HepG2 (cell line): ENCODE measurements at regions not wholly inside any gene's neighbourhood (a gene's known extent, or its start where the extent isn't known, plus 50 kb on each side); places are given as distances from the start of the nearest gene placed in this dataset.

Source experiments
- ATAC-seq: fragments of 200-7000 bp; cut with Tn5 transposase; 3 replicates; pipeline ENCODE4 v1.9.1; 2020; ENCODE audit warnings: mild to moderate bottlenecking, moderate library complexity
- BruUV-seq: library from RNA; stranded (reverse); fragments of 400-500 nt; replicated peaks from 2 replicates; lab custom pipeline; 2021; lab: Mats Ljungman, UMichigan
- CTCF ChIA-PET: fragments of 300-600 bp; formaldehyde crosslinking; extraction: SDS; loops from one replicate; lab custom pipeline; 2021; ENCODE audit warnings: low total read pairs, inconsistent platforms, low intra/inter-chr PET ratio; lab: Yijun Ruan, JAX
- POLR2A ChIA-PET: fragments of 350-600 bp; sonication (Branson Sonifier 250); formaldehyde crosslinking; loops from one replicate; lab custom pipeline; 2020; ENCODE audit warnings: antibody characterized with exemption, inconsistent platforms; lab: Yijun Ruan, JAX
- DNase-seq: peaks from one replicate; pipeline ENCODE4 v3.0.0-alpha.2; 2015; ENCODE audit warnings: low spot score
- FAIRE-seq: peaks from 3 replicates; lab custom pipeline; 2011; peaks lifted over from hg19 to GRCh38; lab: Jason Lieb, UNC
- H2AFZ ChIP-seq: one replicate; pipeline ENCODE4 v1.6.1; 2011; ENCODE audit warnings: low read length, inconsistent platforms
- H3K27ac ChIP-seq: fragments of 300-600 bp; 3 replicates; pipeline ENCODE4 v1.8.0; 2011; ENCODE audit warnings: mixed run types, mild to moderate bottlenecking, mixed read lengths, low read length, inconsistent platforms; ENCODE audit not compliant: insufficient read depth; ENCODE audit errors: extremely low read length
- H3K27me3 ChIP-seq, 2 experiments: fragments of 200-600 bp in 1 of 2; 2 replicates in 1 of 2; 3 replicates in 1 of 2; pipeline versions ENCODE4 v1.6.0 to v1.8.0; 2011; ENCODE audit warnings: low read length in 2 of 2, mild to moderate bottlenecking in 2 of 2, moderate library complexity in 2 of 2, inconsistent platforms in 1 of 2; ENCODE audit not compliant: insufficient read depth in 2 of 2, control insufficient read depth in 1 of 2
- H3K36me3 ChIP-seq, 2 experiments: fragments of 200-600 bp in 1 of 2; replicated peaks in 1 of 2; 2 replicates in 1 of 2; 3 replicates in 1 of 2; pipeline versions ENCODE4 v1.5.1 to v1.8.0; 2011; ENCODE audit warnings: low read length in 2 of 2, inconsistent platforms in 1 of 2; ENCODE audit not compliant: insufficient read depth in 2 of 2, control insufficient read depth in 1 of 2
- H3K4me1 ChIP-seq: 2 replicates; pipeline ENCODE4 v1.5.1; 2012; ENCODE audit warnings: low read length, inconsistent platforms; ENCODE audit not compliant: insufficient read depth
- H3K4me2 ChIP-seq: 2 replicates; pipeline ENCODE4 v1.6.0; 2011; ENCODE audit warnings: low read depth, low read length, inconsistent platforms
- H3K4me3 ChIP-seq, 3 experiments: fragments of 200-600 bp in 1 of 3; sonication (generic), shearing (Covaris generic) in 1 of 3; replicated peaks in 1 of 3; 2 replicates each; pipeline ENCODE4 v1.5.1; 2011 to 2016; ENCODE audit warnings: low read length in 3 of 3, inconsistent platforms in 2 of 3, low read depth in 2 of 3, mild to moderate bottlenecking in 2 of 3, control low read depth in 1 of 3, mixed read lengths in 1 of 3; ENCODE audit not compliant: insufficient read depth in 1 of 3
- H3K79me2 ChIP-seq: one replicate; pipeline ENCODE4 v1.6.1; 2011; ENCODE audit warnings: low read length, inconsistent platforms; ENCODE audit not compliant: insufficient read depth
- H3K9ac ChIP-seq: 2 replicates; pipeline ENCODE4 v1.6.0; 2011; ENCODE audit warnings: mild to moderate bottlenecking, low read depth, low read length, inconsistent platforms; ENCODE audit not compliant: insufficient read depth
- H3K9me3 ChIP-seq: 2 replicates; pipeline ENCODE4 v1.5.1; 2012; ENCODE audit warnings: mild to moderate bottlenecking, low read length
- H4K20me1 ChIP-seq: 2 replicates; pipeline ENCODE4 v1.6.0; 2011; ENCODE audit warnings: inconsistent platforms, mild to moderate bottlenecking, low read length, moderate library complexity; ENCODE audit not compliant: insufficient read depth
- HOXA7 ChIP-seq: sonication (generic); formaldehyde crosslinking; IDR thresholded peaks from 2 replicates; pipeline ENCODE4 v1.8.1; 2022; ENCODE audit warnings: mild to moderate bottlenecking, missing genetic modification reagents, moderate library complexity
- KDM6A ChIP-seq: IDR thresholded peaks from 2 replicates; pipeline ENCODE4 v1.6.1; 2016; ENCODE audit warnings: low read depth
- SMAD1 ChIP-seq: sonication (generic); formaldehyde crosslinking; IDR thresholded peaks from 2 replicates; pipeline ENCODE4 v1.4.0; 2020; ENCODE audit warnings: missing genetic modification reagents, low read depth, mild to moderate bottlenecking, borderline replicate concordance
- SMARCC2 ChIP-seq: fragments of 450-650 bp; IDR thresholded peaks from 2 replicates; pipeline ENCODE4 v1.6.1; 2017; ENCODE audit warnings: antibody characterized with exemption, mild to moderate bottlenecking
- XBP1 ChIP-seq: sonication (generic); formaldehyde crosslinking; IDR thresholded peaks from 2 replicates; pipeline ENCODE4 v1.5.0; 2020; ENCODE audit warnings: missing genetic modification reagents
- YEATS4 ChIP-seq: sonication (generic); formaldehyde crosslinking; IDR thresholded peaks from 2 replicates; pipeline ENCODE4 v1.4.0; 2020; ENCODE audit warnings: missing genetic modification reagents, borderline replicate concordance
- ZNF124 ChIP-seq: sonication (generic); formaldehyde crosslinking; IDR thresholded peaks from 2 replicates; pipeline ENCODE4 v1.4.0; 2020; ENCODE audit warnings: missing genetic modification reagents
- ZNF589 ChIP-seq: sonication (generic); formaldehyde crosslinking; conservative IDR thresholded peaks from 2 replicates; pipeline ENCODE4 v1.8.0; 2022; ENCODE audit warnings: mild to moderate bottlenecking, moderate library complexity, missing genetic modification reagents
- ZNF616 ChIP-seq: sonication (generic); formaldehyde crosslinking; IDR thresholded peaks from 2 replicates; pipeline ENCODE4 v1.5.0; 2020; ENCODE audit warnings: low read depth, mild to moderate bottlenecking, missing genetic modification reagents
- WGBS: methylation state at CpG from one replicate; pipeline ENCODE4 v1.1.6; 2017; ENCODE audit warnings: low lambda C conversion rate; 5-methylcytosine and 5-hydroxymethylcytosine counted together
- in situ Hi-C: cut with HindIII; loops from 2 replicates; pipeline ENCODE4 v1.10.0; 2017; ENCODE audit warnings: low pct_unique_long_range_greater_than_20kb; ENCODE audit not compliant: extremely low pct_ligation_motif_present
- intact Hi-C: fragments of 100-400 bp; cut with micrococcal nuclease; formaldehyde crosslinking; loops from one replicate; pipeline ENCODE4 v1.10.0; 2022; ENCODE audit not compliant: unreplicated experiment
- TF ChIP-seq, protein P1 (sequence below): sonication (generic); formaldehyde crosslinking; IDR thresholded peaks from 2 replicates; pipeline ENCODE4 v1.8.1; 2023; ENCODE audit warnings: mild to moderate bottlenecking, moderate library complexity, missing genetic modification reagents
- TF ChIP-seq, protein P2 (sequence below): sonication (generic); formaldehyde crosslinking; IDR thresholded peaks from 2 replicates; pipeline ENCODE4 v1.5.0; 2020; ENCODE audit warnings: mild to moderate bottlenecking, missing genetic modification reagents
- TF ChIP-seq, protein P3 (sequence below): sonication (generic); formaldehyde crosslinking; IDR thresholded peaks from 2 replicates; pipeline ENCODE4 v1.4.0; 2020; ENCODE audit warnings: missing genetic modification reagents; ENCODE audit errors: not compliant biosample characterization

DNA sequence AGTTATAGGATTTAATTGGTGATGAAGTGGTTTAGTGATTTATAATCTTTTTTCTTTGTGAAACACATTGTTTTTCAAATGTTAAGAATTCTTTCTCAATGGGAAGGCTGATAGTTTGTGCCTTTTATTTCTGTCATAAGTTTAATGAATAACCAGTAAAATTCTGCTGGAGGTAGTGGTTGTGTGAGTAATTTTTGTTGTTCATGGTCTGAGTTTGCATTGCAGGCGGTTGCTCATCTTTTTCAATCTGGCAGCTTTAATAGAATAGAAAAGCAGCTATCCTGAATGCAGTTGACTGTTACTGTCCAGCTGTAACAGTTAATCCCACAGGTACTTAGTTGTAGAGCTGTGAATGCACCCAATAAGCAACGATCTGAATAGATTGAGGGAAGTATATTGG lies 215.6 kb upstream of the AFF2 start:
- Histone ChIP-seq H3K4me1 (no peaks in the 10 kb centered on the region), H3K4me2 (no peak overlapping the region), H3K9me3 (no peaks in the 10 kb centered on the region), H3K4me3 (no peak overlapping the region), H3K27me3 (no peaks in the 10 kb centered on the region), H3K36me3 (no peaks in the 10 kb centered on the region), H4K20me1 (no peaks in the 10 kb centered on the region), H2AFZ (no peak overlapping the region), H3K9ac (no peak overlapping the region), H3K27ac (no peak overlapping the region), H3K79me2 (no peaks in the 10 kb centered on the region)
- DNase-seq, result no peak
- no TSS peak for BruUV-seq
- no peak for ATAC-seq
- in situ Hi-C loops, result no loop called here
- TF ChIP-seq XBP1 (CRISPR knock-in tag), result no peak
- TF ChIP-seq ZNF124 (CRISPR knock-in tag), result no peak
- TF ChIP-seq, protein P1, sequence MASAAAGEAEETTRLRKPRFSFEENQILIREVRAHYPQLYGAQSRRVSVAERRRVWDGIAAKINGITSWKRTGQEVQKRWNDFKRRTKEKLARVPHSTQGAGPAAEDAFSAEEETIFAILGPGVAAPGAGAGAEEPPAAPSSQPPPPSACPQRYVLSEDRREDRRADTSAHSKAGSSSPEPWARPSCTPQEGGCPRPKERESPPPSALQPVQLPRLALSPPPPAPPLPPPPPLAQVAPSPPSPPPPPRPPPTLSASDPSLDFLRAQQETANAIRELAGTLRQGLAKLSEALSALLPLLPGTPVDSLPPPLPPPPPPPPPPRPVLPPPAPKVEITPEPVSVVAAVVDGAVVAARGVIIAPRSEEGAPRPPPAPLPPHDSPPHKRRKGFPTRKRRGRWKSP (CRISPR knock-in tag), result no peak
- no peak for TF ChIP-seq SMAD1
- TF ChIP-seq, protein P2, sequence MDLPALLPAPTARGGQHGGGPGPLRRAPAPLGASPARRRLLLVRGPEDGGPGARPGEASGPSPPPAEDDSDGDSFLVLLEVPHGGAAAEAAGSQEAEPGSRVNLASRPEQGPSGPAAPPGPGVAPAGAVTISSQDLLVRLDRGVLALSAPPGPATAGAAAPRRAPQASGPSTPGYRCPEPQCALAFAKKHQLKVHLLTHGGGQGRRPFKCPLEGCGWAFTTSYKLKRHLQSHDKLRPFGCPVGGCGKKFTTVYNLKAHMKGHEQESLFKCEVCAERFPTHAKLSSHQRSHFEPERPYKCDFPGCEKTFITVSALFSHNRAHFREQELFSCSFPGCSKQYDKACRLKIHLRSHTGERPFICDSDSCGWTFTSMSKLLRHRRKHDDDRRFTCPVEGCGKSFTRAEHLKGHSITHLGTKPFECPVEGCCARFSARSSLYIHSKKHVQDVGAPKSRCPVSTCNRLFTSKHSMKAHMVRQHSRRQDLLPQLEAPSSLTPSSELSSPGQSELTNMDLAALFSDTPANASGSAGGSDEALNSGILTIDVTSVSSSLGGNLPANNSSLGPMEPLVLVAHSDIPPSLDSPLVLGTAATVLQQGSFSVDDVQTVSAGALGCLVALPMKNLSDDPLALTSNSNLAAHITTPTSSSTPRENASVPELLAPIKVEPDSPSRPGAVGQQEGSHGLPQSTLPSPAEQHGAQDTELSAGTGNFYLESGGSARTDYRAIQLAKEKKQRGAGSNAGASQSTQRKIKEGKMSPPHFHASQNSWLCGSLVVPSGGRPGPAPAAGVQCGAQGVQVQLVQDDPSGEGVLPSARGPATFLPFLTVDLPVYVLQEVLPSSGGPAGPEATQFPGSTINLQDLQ (CRISPR knock-in tag), result no peak
- no peak for TF ChIP-seq YEATS4
- TF ChIP-seq ZNF589 (CRISPR knock-in tag), result no peak
- no peak for TF ChIP-seq HOXA7
- no peak for TF ChIP-seq KDM6A (CRISPR knock-in tag)
- TF ChIP-seq, protein P3, sequence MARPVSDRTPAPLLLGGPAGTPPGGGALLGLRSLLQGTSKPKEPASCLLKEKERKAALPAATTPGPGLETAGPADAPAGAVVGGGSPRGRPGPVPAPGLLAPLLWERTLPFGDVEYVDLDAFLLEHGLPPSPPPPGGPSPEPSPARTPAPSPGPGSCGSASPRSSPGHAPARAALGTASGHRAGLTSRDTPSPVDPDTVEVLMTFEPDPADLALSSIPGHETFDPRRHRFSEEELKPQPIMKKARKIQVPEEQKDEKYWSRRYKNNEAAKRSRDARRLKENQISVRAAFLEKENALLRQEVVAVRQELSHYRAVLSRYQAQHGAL, result no peak
- TF ChIP-seq SMARCC2, result no peak
- TF ChIP-seq ZNF616 (CRISPR knock-in tag), result no peak
- CTCF ChIA-PET, result no interaction called here
- 0% methylated on average over 2 of the region's 2 CpGs for WGBS
- no peak for FAIRE-seq
- POLR2A ChIA-PET, result no interaction called here
- intact Hi-C loops, result no loop called here
